ENCODE measurements at regions not wholly inside any gene's neighbourhood (a gene's known extent, or its start where the extent isn't known, plus 50 kb on each side); places are given as distances from the start of the nearest gene placed in this dataset.
A peak's percentile ranks its signal among the peaks of the same experiment; 100 is the strongest.

GRCh38 chr11:115051938-115052590, 373.7 kb downstream of the NXPE2 start:
- Histone ChIP-seq H4K91ac (ENCODE audit: low read depth, low read length, poor library complexity) (no peak overlapping the region), H2BK15ac (ENCODE audit: low read length) (no peak overlapping the region), H4K8ac (ENCODE audit: low read depth, low read length) (no peak overlapping the region), H2BK5ac (ENCODE audit: low read length) (no peak overlapping the region), H3K4ac (ENCODE audit: low read length) (no peak overlapping the region), H2AFZ (ENCODE audit: low read length) (no peak overlapping the region), H3K14ac (ENCODE audit: low read length) (no peak overlapping the region), H3K79me1 (ENCODE audit: low read depth, low read length) (no peaks in the 10 kb centered on the region), H2BK12ac (ENCODE audit: low read length) (no peak overlapping the region), H2AK5ac (ENCODE audit: low read depth, low read length) (no peak overlapping the region), H3K4me1 (ENCODE audit: control insufficient read depth in 2 of 2, insufficient read depth in 1 of 2, low read depth in 1 of 2, low read length in 2 of 2) (peaks cover 6 to 8% of the 10 kb centered on the region in 2 donors), H3K9ac (ENCODE audit: low read depth, low read length, poor library complexity) (no peak overlapping the region), H2BK120ac (ENCODE audit: low read depth, low read length) (no peak overlapping the region), H3K9me3 (replicated peaks in 1 of 2; ENCODE audit: control insufficient read depth in 2 of 2, insufficient read depth in 1 of 2, low read depth in 1 of 2, low read length in 2 of 2) (no peaks in the 10 kb centered on the region), H3K4me3 (ENCODE audit: low read length in 2 of 2) (no peak overlapping the region), H3K18ac (ENCODE audit: low read length) (no peak overlapping the region), H3K23ac (ENCODE audit: low read depth, low read length, poor library complexity) (no peak overlapping the region), H3K27ac (replicated peaks; ENCODE audit: low read length) (no peak overlapping the region), H3K36me3 (replicated peaks in 1 of 2; ENCODE audit: control insufficient read depth in 2 of 2, insufficient read depth in 2 of 2, low read length in 2 of 2) (no peaks in the 10 kb centered on the region), H3K27me3 (ENCODE audit: control insufficient read depth in 3 of 3, insufficient read depth in 3 of 3, low read depth in 1 of 3, low read length in 3 of 3) (peaks cover 0 to 11% (median 0%) of the 10 kb centered on the region in 3 experiments), H3K4me2 (ENCODE audit: insufficient read depth, low read length, poor library complexity, severe bottlenecking) (no peak overlapping the region)
- WGBS, 2 donors (ENCODE audit: extremely low coverage in 2 of 2, insufficient read length in 2 of 2, insufficient replicate concordance in 1 of 2), result no CpG with 5 or more reads among the region's 6 CpGs
- DNase-seq (ENCODE audit: low spot score), result no peak

- Histone ChIP-seq H3K79me1 (ENCODE audit: low read depth, low read length) (no peaks in the 10 kb centered on the region), H3K27ac (replicated peaks; ENCODE audit: low read length) (no peak overlapping the region), H3K36me3 (replicated peaks in 1 of 2; ENCODE audit: control insufficient read depth in 2 of 2, insufficient read depth in 2 of 2, low read length in 2 of 2) (no peaks in the 10 kb centered on the region), H3K9me3 (replicated peaks in 1 of 2; ENCODE audit: control insufficient read depth in 2 of 2, insufficient read depth in 1 of 2, low read depth in 1 of 2, low read length in 2 of 2) (peaks cover 0 to 2% of the 10 kb centered on the region in 2 donors), H3K4me3 (ENCODE audit: low read length in 2 of 2) (peak overlapping the region in 1 of 2 donors; percentile 30), H3K4me1 (ENCODE audit: control insufficient read depth in 2 of 2, insufficient read depth in 1 of 2, low read depth in 1 of 2, low read length in 2 of 2) (peaks cover 6 to 8% of the 10 kb centered on the region in 2 donors), H2BK15ac (ENCODE audit: low read length) (no peak overlapping the region), H3K9ac (ENCODE audit: low read depth, low read length, poor library complexity) (no peak overlapping the region), H3K4me2 (ENCODE audit: insufficient read depth, low read length, poor library complexity, severe bottlenecking) (no peak overlapping the region), H2AFZ (ENCODE audit: low read length) (no peak overlapping the region), H3K18ac (ENCODE audit: low read length) (no peak overlapping the region), H4K91ac (ENCODE audit: low read depth, low read length, poor library complexity) (no peak overlapping the region), H2BK12ac (ENCODE audit: low read length) (no peak overlapping the region), H3K4ac (ENCODE audit: low read length) (no peak overlapping the region), H3K27me3 (ENCODE audit: control insufficient read depth in 3 of 3, insufficient read depth in 3 of 3, low read depth in 1 of 3, low read length in 3 of 3) (peaks cover 0 to 11% (median 0%) of the 10 kb centered on the region in 3 experiments), H2BK5ac (ENCODE audit: low read length) (no peak overlapping the region), H3K23ac (ENCODE audit: low read depth, low read length, poor library complexity) (no peak overlapping the region), H3K14ac (ENCODE audit: low read length) (no peak overlapping the region), H4K8ac (ENCODE audit: low read depth, low read length) (no peak overlapping the region), H2BK120ac (ENCODE audit: low read depth, low read length) (no peak overlapping the region), H2AK5ac (ENCODE audit: low read depth, low read length) (no peak overlapping the region)
- no CpG with 5 or more reads among the region's 9 CpGs for WGBS, 2 donors (ENCODE audit: extremely low coverage in 2 of 2, insufficient read length in 2 of 2, insufficient replicate concordance in 1 of 2)
- DNase-seq (ENCODE audit: low spot score), result no peak
These were observed 374.3 kb downstream of the NXPE2 start for GRCh38 chr11:115052601-115053000.

- no peak overlapping the region for H4K8ac ChIP-seq (ENCODE audit: low read depth, low read length)
- H3K4ac ChIP-seq (ENCODE audit: low read length), result no peak overlapping the region
- no peak overlapping the region for H2BK12ac ChIP-seq (ENCODE audit: low read length)
- no peak overlapping the region for H3K4me3 ChIP-seq (ENCODE audit: low read length in 2 of 2)
- H3K9ac ChIP-seq (ENCODE audit: low read depth, low read length, poor library complexity), result no peak overlapping the region
- whole genome bisulfite sequencing, 2 donors (ENCODE audit: extremely low coverage in 2 of 2, insufficient read length in 2 of 2, insufficient replicate concordance in 1 of 2), result no CpG with 5 or more reads among the region's 13 CpGs
- no peak overlapping the region for H2BK15ac ChIP-seq (ENCODE audit: low read length)
- H3K9me3 ChIP-seq (replicated peaks in 1 of 2; ENCODE audit: control insufficient read depth in 2 of 2, insufficient read depth in 1 of 2, low read depth in 1 of 2, low read length in 2 of 2), result peaks cover 0 to 2% of the 10 kb centered on the region in 2 donors
- H2BK5ac ChIP-seq (ENCODE audit: low read length), result no peak overlapping the region
- H3K4me1 ChIP-seq (ENCODE audit: control insufficient read depth in 2 of 2, insufficient read depth in 1 of 2, low read depth in 1 of 2, low read length in 2 of 2), result peaks cover 6 to 9% of the 10 kb centered on the region in 2 donors
- H3K23ac ChIP-seq (ENCODE audit: low read depth, low read length, poor library complexity), result no peak overlapping the region
- H3K27me3 ChIP-seq (ENCODE audit: control insufficient read depth in 3 of 3, insufficient read depth in 3 of 3, low read depth in 1 of 3, low read length in 3 of 3), result peaks cover 0 to 9% (median 0%) of the 10 kb centered on the region in 3 experiments
- H2BK120ac ChIP-seq (ENCODE audit: low read depth, low read length), result no peak overlapping the region
- H2AK5ac ChIP-seq (ENCODE audit: low read depth, low read length), result no peak overlapping the region
- no peak overlapping the region for H2AFZ ChIP-seq (ENCODE audit: low read length)
- no peak overlapping the region for H3K14ac ChIP-seq (ENCODE audit: low read length)
- no peaks in the 10 kb centered on the region for H3K36me3 ChIP-seq (replicated peaks in 1 of 2; ENCODE audit: control insufficient read depth in 2 of 2, insufficient read depth in 2 of 2, low read length in 2 of 2)
- no peak overlapping the region for H4K91ac ChIP-seq (ENCODE audit: low read depth, low read length, poor library complexity)
- no peak for DNase-seq (ENCODE audit: low spot score)
- no peak overlapping the region for H3K27ac ChIP-seq (replicated peaks; ENCODE audit: low read length)
- H3K4me2 ChIP-seq (ENCODE audit: insufficient read depth, low read length, poor library complexity, severe bottlenecking), result no peak overlapping the region
- no peaks in the 10 kb centered on the region for H3K79me1 ChIP-seq (ENCODE audit: low read depth, low read length)
- no peak overlapping the region for H3K18ac ChIP-seq (ENCODE audit: low read length)
These were observed 376.5 kb downstream of the NXPE2 start for GRCh38 chr11:115054570-115055538.

- H2AFZ ChIP-seq (ENCODE audit: low read length), result no peak overlapping the region
- H3K27ac ChIP-seq (replicated peaks; ENCODE audit: low read length), result no peak overlapping the region
- H2BK12ac ChIP-seq (ENCODE audit: low read length), result no peak overlapping the region
- H3K9me3 ChIP-seq (replicated peaks in 1 of 2; ENCODE audit: control insufficient read depth in 2 of 2, insufficient read depth in 1 of 2, low read depth in 1 of 2, low read length in 2 of 2), result peaks cover 0 to 2% of the 10 kb centered on the region in 2 donors
- H2BK15ac ChIP-seq (ENCODE audit: low read length), result no peak overlapping the region
- peaks cover 0 to 6% (median 0%) of the 10 kb centered on the region in 3 experiments for H3K27me3 ChIP-seq (ENCODE audit: control insufficient read depth in 3 of 3, insufficient read depth in 3 of 3, low read depth in 1 of 3, low read length in 3 of 3)
- no peak overlapping the region for H3K4me2 ChIP-seq (ENCODE audit: insufficient read depth, low read length, poor library complexity, severe bottlenecking)
- H3K36me3 ChIP-seq (replicated peaks in 1 of 2; ENCODE audit: control insufficient read depth in 2 of 2, insufficient read depth in 2 of 2, low read length in 2 of 2), result no peaks in the 10 kb centered on the region
- no peak overlapping the region for H3K4ac ChIP-seq (ENCODE audit: low read length)
- DNase-seq (ENCODE audit: low spot score), result no peak
- no peak overlapping the region for H3K4me3 ChIP-seq (ENCODE audit: low read length in 2 of 2)
- peaks cover 0 to 12% of the 10 kb centered on the region in 2 donors for H3K4me1 ChIP-seq (ENCODE audit: control insufficient read depth in 2 of 2, insufficient read depth in 1 of 2, low read depth in 1 of 2, low read length in 2 of 2)
- H3K18ac ChIP-seq (ENCODE audit: low read length), result no peak overlapping the region
- H3K14ac ChIP-seq (ENCODE audit: low read length), result no peak overlapping the region
- no peak overlapping the region for H2AK5ac ChIP-seq (ENCODE audit: low read depth, low read length)
- H3K9ac ChIP-seq (ENCODE audit: low read depth, low read length, poor library complexity), result no peak overlapping the region
- no peak overlapping the region for H2BK120ac ChIP-seq (ENCODE audit: low read depth, low read length)
- H2BK5ac ChIP-seq (ENCODE audit: low read length), result no peak overlapping the region
- no peaks in the 10 kb centered on the region for H3K79me1 ChIP-seq (ENCODE audit: low read depth, low read length)
- H3K23ac ChIP-seq (ENCODE audit: low read depth, low read length, poor library complexity), result no peak overlapping the region
- H4K8ac ChIP-seq (ENCODE audit: low read depth, low read length), result no peak overlapping the region
- no peak overlapping the region for H4K91ac ChIP-seq (ENCODE audit: low read depth, low read length, poor library complexity)
These were observed 378.2 kb downstream of the NXPE2 start for GRCh38 chr11:115056514-115056913.

All from neuronal stem cell (in vitro differentiated cells).